EH (cell line): ENCODE measurements at regions not wholly inside any gene's neighbourhood (a gene's known extent, or its start where the extent isn't known, plus 50 kb on each side); places are given as distances from the start of the nearest gene placed in this dataset.

Experiments
- DNase-seq: peaks from one replicate; pipeline ENCODE4 v3.0.0-alpha.2; 2015; ENCODE audit warnings: low read depth

GRCh38 chr4:55754754-55755350 is 64.7 kb upstream of the EXOC1L start:
- peak; percentile 46 for DNase-seq

- no peak for DNase-seq
Observed at GRCh38 chr4:55756208-55756607, 63.4 kb upstream of the EXOC1L start.

GRCh38 chr4:55757356-55757952 is 62.1 kb upstream of the EXOC1L start:
- no peak for DNase-seq

- no peak for DNase-seq
Observed at GRCh38 chr4:55758066-55758465, 61.5 kb upstream of the EXOC1L start.

- DNase-seq = no peak
Observed at GRCh38 chr4:55758570-55758969, 61.0 kb upstream of the EXOC1L start.

GRCh38 chr4:55762819-55763218 is 56.8 kb upstream of the EXOC1L start:
- DNase-seq = no peak

GRCh38 chr4:55763996-55764395 is 55.6 kb upstream of the EXOC1L start:
- DNase-seq = no peak

- DNase-seq = no peak
Observed at GRCh38 chr4:55765070-55765469, 54.5 kb upstream of the EXOC1L start.

GRCh38 chr4:55768291-55768690 is 51.3 kb upstream of the EXOC1L start:
- peak; percentile 79 for DNase-seq
